Retina (tissue), 1 donor: ENCODE measurements at regions not wholly inside any gene's neighbourhood (a gene's known extent, or its start where the extent isn't known, plus 50 kb on each side); places are given as distances from the start of the nearest gene placed in this dataset.

Experiments used
- DNase-seq: peaks from one replicate; pipeline ENCODE4 v3.0.0-alpha.2; 2016

GRCh38 chr4:130393231-130393630, 1297.3 kb downstream of the C4orf33 start:
- no peak for DNase-seq

- DNase-seq = no peak
These were observed 1297.7 kb downstream of the C4orf33 start for GRCh38 chr4:130393642-130394041.

GRCh38 chr4:130395871-130396270, 1299.9 kb downstream of the C4orf33 start:
- no peak for DNase-seq

GRCh38 chr4:130403221-130403620, 1307.3 kb downstream of the C4orf33 start:
- no peak for DNase-seq

GRCh38 chr4:130416228-130416627, 1320.3 kb downstream of the C4orf33 start:
- no peak for DNase-seq

- DNase-seq = no peak
These were observed 1323.4 kb downstream of the C4orf33 start for GRCh38 chr4:130419211-130419975.

GRCh38 chr4:130422261-130422660, 1326.3 kb downstream of the C4orf33 start:
- no peak for DNase-seq

- DNase-seq = no peak
These were observed 1328.3 kb downstream of the C4orf33 start for GRCh38 chr4:130424211-130424610.

GRCh38 chr4:130432289-130432688, 1336.3 kb downstream of the C4orf33 start:
- DNase-seq = no peak

- DNase-seq = no peak
These were observed 1353.8 kb downstream of the C4orf33 start for GRCh38 chr4:130449741-130450140.

GRCh38 chr4:130468340-130468739, 1372.4 kb downstream of the C4orf33 start:
- no peak for DNase-seq

- no peak for DNase-seq
These were observed 1382.5 kb downstream of the C4orf33 start for GRCh38 chr4:130478406-130478805.

GRCh38 chr4:130479020-130479419, 1383.1 kb downstream of the C4orf33 start:
- no peak for DNase-seq

GRCh38 chr4:130479674-130480073, 1383.7 kb downstream of the C4orf33 start:
- no peak for DNase-seq

GRCh38 chr4:130484826-130485225, 1388.9 kb downstream of the C4orf33 start:
- DNase-seq = no peak

GRCh38 chr4:130485371-130485770, 1389.4 kb downstream of the C4orf33 start:
- DNase-seq = no peak

GRCh38 chr4:130486186-130486585, 1390.2 kb downstream of the C4orf33 start:
- DNase-seq = no peak

GRCh38 chr4:130486841-130487240, 1390.9 kb downstream of the C4orf33 start:
- no peak for DNase-seq

GRCh38 chr4:130510661-130511060, 1414.7 kb downstream of the C4orf33 start:
- DNase-seq = no peak

GRCh38 chr4:130511776-130512175, 1415.8 kb downstream of the C4orf33 start:
- peak; percentile 9 for DNase-seq

GRCh38 chr4:130524057-130524456, 1428.1 kb downstream of the C4orf33 start:
- no peak for DNase-seq

GRCh38 chr4:130530505-130530904, 1434.6 kb downstream of the C4orf33 start:
- no peak for DNase-seq

GRCh38 chr4:130534651-130535050, 1438.7 kb downstream of the C4orf33 start:
- DNase-seq = no peak

GRCh38 chr4:130542953-130543352, 1447.0 kb downstream of the C4orf33 start:
- no peak for DNase-seq

- no peak for DNase-seq
These were observed 1449.2 kb downstream of the C4orf33 start for GRCh38 chr4:130545171-130545570.
